Nephron progenitor cell (in vitro differentiated cells): ENCODE measurements at regions not wholly inside any gene's neighbourhood (a gene's known extent, or its start where the extent isn't known, plus 50 kb on each side); places are given as distances from the start of the nearest gene placed in this dataset.
"Not testable (repeated sequence)": the region's sequence is repeated elsewhere in the genome, so short reads cannot be mapped to it uniquely, and the experiment has no call there.

Experiments
- DNase-seq: peaks from one replicate; pipeline ENCODE4 v3.0.0; 2021
- H3K27ac Mint-ChIP-seq: 2 replicates; pipeline ENCODE4 v1.8.0; 2021; ENCODE audit warnings: mild to moderate bottlenecking, moderate library complexity, mixed read lengths
- H3K27me3 Mint-ChIP-seq: 2 replicates; pipeline ENCODE4 v1.8.0; 2021; ENCODE audit warnings: mild to moderate bottlenecking, low read depth, mixed read lengths; ENCODE audit not compliant: poor library complexity
- H3K36me3 Mint-ChIP-seq: 2 replicates; pipeline ENCODE4 v1.8.0; 2021; ENCODE audit warnings: low read depth, mixed read lengths
- H3K4me1 Mint-ChIP-seq: 2 replicates; pipeline ENCODE4 v1.8.0; 2021; ENCODE audit warnings: mixed read lengths
- H3K4me3 Mint-ChIP-seq: 2 replicates; pipeline ENCODE4 v1.8.0; 2021; ENCODE audit warnings: mild to moderate bottlenecking, moderate library complexity, mixed read lengths
- H3K9me3 Mint-ChIP-seq: 2 replicates; pipeline ENCODE4 v1.8.0; 2021; ENCODE audit warnings: mild to moderate bottlenecking, moderate library complexity, mixed read lengths
- TF ChIP-seq, protein P1 (sequence below): fragments of 200-600 bp; sonication (generic); IDR thresholded peaks from 2 replicates; pipeline ENCODE4 v1.5.0; 2021; ENCODE audit warnings: antibody characterized with exemption

DNA sequence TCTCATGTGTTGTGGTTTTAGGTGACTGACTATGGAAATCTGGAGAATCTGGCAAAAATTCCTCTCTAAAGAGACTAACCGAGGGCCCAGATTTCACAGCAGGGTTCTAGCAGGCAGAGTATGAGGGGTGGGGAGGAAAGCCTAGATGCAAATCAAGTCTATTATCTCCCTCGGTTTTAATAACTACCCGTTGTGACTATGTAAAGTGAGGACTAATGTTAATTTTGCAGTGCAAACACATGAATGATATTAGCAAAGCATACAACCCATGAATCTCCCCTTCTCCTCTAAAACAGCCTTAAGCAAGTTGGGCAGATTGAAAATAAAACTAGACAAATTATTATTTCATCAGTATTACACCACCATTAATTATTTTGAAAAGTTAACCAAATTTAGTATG, 131.4 kb downstream of the SLITRK2 start:
- H3K36me3 Mint-ChIP-seq, result no peaks in the 10 kb centered on the region
- H3K4me3 Mint-ChIP-seq, result no peak overlapping the region
- TF ChIP-seq, protein P1, sequence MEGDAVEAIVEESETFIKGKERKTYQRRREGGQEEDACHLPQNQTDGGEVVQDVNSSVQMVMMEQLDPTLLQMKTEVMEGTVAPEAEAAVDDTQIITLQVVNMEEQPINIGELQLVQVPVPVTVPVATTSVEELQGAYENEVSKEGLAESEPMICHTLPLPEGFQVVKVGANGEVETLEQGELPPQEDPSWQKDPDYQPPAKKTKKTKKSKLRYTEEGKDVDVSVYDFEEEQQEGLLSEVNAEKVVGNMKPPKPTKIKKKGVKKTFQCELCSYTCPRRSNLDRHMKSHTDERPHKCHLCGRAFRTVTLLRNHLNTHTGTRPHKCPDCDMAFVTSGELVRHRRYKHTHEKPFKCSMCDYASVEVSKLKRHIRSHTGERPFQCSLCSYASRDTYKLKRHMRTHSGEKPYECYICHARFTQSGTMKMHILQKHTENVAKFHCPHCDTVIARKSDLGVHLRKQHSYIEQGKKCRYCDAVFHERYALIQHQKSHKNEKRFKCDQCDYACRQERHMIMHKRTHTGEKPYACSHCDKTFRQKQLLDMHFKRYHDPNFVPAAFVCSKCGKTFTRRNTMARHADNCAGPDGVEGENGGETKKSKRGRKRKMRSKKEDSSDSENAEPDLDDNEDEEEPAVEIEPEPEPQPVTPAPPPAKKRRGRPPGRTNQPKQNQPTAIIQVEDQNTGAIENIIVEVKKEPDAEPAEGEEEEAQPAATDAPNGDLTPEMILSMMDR, result no peak
- peaks cover 37% of the 10 kb centered on the region for H3K9me3 Mint-ChIP-seq
- no peaks in the 10 kb centered on the region for H3K4me1 Mint-ChIP-seq
- H3K27ac Mint-ChIP-seq, result no peak overlapping the region
- H3K27me3 Mint-ChIP-seq, result no peaks in the 10 kb centered on the region
- no peak for DNase-seq

DNA sequence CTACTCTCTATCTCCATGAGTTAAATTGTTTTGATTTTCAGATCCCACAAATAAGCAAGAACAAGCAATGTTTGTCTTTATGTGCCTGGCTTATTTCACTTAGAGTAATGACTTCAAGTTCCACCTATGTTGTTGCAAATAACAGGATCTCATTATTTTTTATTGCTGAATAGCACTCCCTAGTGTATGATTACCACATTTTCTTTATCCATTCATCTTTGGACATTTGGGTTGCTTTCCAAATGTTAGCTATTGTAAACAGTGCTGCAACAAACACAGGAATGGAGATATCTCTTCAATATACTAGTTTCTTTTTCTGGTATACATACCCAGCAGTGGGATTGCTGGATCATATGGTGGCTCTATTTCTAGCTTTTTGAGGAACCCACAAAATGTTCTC, 136.0 kb downstream of the SLITRK2 start:
- Mint-ChIP-seq H3K36me3 (no peaks in the 10 kb centered on the region), H3K9me3 (peaks cover 32% of the 10 kb centered on the region), H3K4me3 (no peak overlapping the region), H3K27ac (no peak overlapping the region), H3K27me3 (peaks cover 4% of the 10 kb centered on the region), H3K4me1 (no peaks in the 10 kb centered on the region)
- no peak for DNase-seq
- TF ChIP-seq, protein P1, result no peak

DNA sequence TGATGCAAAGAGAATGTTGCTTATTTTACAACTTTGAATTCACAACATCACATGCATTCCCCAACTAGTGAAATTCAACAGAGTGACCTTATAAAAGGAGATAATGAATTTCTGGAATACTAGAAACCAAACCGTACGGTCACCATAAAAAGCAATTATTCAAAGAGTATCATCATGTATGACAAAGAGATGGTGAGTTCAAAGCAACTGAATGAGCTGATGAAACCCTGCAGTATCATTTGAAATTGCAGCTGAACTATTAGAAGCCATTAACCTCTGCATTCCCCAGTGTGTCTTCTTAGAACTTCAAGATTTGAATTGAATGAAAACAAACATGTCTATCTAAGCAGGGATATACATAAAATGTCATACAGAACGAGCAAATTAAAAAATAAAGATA, 172.4 kb downstream of the SLITRK2 start:
- no peak overlapping the region for H3K27ac Mint-ChIP-seq
- H3K4me3 Mint-ChIP-seq, result no peak overlapping the region
- H3K9me3 Mint-ChIP-seq, result peaks cover 53% of the 10 kb centered on the region

DNA sequence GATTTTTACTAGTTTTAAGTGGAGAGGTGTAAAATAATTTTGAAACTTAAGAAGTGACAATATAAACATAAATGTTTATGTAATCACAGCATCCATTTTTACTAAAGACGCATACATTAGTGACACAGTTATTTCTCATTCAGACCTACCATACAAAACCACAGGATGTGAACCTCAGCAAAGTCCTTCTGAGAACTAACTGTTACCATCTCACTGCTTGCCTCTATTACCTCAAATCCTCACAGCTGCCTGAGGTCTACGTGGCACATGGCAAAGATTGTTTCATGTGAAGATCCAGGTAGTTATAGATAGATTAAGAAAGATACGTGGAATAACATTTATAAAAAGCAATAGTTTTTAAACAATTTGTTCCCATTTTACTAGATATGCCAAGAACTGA, 189.0 kb downstream of the SLITRK2 start:
- H3K9me3 Mint-ChIP-seq, result peaks cover 24% of the 10 kb centered on the region
- H3K36me3 Mint-ChIP-seq, result no peaks in the 10 kb centered on the region
- no peaks in the 10 kb centered on the region for H3K4me1 Mint-ChIP-seq
- TF ChIP-seq, protein P1, result no peak
- DNase-seq, result no peak
- H3K27me3 Mint-ChIP-seq, result no peaks in the 10 kb centered on the region
- H3K4me3 Mint-ChIP-seq, result no peak overlapping the region
- no peak overlapping the region for H3K27ac Mint-ChIP-seq

More for the DNA sequence above, 172.4 kb downstream of the SLITRK2 start:
- DNase-seq, result no peak
- H3K4me1 Mint-ChIP-seq, result no peaks in the 10 kb centered on the region
- TF ChIP-seq, protein P1, result no peak
- H3K27me3 Mint-ChIP-seq, result no peaks in the 10 kb centered on the region
- H3K36me3 Mint-ChIP-seq, result no peaks in the 10 kb centered on the region

DNA sequence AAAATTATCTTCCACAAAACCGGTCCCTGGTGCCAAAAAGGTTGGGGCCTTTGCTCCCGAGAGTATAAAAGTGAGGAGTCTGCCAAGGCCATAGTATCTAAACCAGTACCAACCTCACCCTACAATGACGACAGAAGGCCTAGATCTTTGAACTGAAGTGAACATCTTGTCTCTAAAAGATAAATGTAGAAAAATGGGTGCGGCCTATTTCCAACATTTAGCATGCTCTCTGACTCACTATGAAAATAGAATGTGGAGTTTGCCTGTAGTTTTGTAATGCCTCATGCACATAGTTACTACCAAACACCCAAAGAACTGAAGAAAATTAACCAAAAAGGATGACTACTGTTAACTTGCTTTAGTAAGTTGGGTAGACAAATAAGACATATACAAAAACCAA, 218.4 kb downstream of the SLITRK2 start:
- DNase-seq, result no peak
- H3K27me3 Mint-ChIP-seq, result peaks cover 3% of the 10 kb centered on the region
- H3K4me1 Mint-ChIP-seq, result no peaks in the 10 kb centered on the region
- H3K27ac Mint-ChIP-seq, result no peak overlapping the region
- no peaks in the 10 kb centered on the region for H3K36me3 Mint-ChIP-seq
- peaks cover 42% of the 10 kb centered on the region for H3K9me3 Mint-ChIP-seq
- TF ChIP-seq, protein P1, result no peak
- no peak overlapping the region for H3K4me3 Mint-ChIP-seq

DNA sequence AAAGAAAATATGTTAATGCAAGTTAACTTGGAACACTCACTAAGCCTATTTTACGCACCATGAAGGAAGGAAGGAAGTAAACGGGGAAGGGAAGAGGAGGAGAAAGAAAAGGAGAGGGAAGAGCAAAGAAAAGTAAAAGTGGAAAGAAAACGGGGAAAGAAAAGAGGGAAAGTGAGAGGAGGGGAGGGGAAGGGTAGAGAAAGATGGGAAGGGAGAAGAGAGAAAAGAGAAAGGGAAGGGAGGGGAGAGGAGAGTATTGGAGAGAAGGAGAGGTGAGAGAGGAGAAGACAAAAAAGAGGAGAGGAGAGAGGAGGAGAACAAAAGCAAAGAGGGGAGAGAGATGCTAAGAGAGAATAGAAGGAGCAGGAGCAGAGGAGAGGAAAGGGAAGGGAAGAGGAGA, 224.1 kb downstream of the SLITRK2 start:
- TF ChIP-seq, protein P1, result no peak
- peaks cover 3% of the 10 kb centered on the region for H3K27me3 Mint-ChIP-seq
- no peak overlapping the region for H3K4me3 Mint-ChIP-seq
- DNase-seq, result no peak
- H3K27ac Mint-ChIP-seq, result no peak overlapping the region
- H3K36me3 Mint-ChIP-seq, result no peaks in the 10 kb centered on the region
- H3K4me1 Mint-ChIP-seq, result no peaks in the 10 kb centered on the region
- peaks cover 53% of the 10 kb centered on the region for H3K9me3 Mint-ChIP-seq

DNA sequence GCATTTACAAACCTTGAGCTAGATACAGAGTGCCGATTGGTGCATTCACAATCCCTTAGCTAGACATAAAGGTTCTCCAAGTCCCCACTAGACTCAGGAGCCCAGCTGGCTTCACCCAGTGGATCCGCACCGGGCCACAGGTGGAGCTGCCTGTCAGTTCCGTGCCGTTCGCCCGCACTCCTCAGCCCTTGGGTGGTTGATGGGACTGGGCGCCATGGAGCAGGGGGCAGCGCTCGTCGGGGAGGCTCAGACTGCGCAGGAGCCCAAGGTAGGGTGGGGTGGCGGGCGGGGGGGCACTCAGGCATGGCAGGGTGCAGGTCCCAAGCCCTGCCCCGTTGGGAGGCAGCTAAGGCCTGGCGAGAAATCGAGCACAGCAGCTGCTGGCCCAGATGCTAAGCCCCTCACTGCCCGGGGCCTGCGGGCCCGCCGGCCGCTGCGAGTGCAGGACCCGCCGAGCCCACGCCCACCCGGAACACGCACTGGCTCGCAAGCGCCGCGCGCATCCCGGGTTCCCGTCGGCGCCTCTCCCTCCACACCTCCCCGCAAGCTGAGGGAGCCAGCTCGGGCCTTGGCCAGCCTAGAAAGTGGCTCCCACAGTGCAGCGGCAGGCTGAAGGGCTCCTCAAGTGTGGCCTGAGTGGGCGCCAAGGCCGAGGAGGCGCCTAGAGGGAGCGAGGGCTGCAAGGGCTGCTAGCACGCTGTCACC, 228.5 kb downstream of the SLITRK2 start:
- not testable (repeated sequence) for H3K4me3 Mint-ChIP-seq, DNase-seq, H3K4me1 Mint-ChIP-seq, H3K27me3 Mint-ChIP-seq, H3K36me3 Mint-ChIP-seq, H3K27ac Mint-ChIP-seq
- peaks cover 45% of the 10 kb centered on the region for H3K9me3 Mint-ChIP-seq

DNA sequence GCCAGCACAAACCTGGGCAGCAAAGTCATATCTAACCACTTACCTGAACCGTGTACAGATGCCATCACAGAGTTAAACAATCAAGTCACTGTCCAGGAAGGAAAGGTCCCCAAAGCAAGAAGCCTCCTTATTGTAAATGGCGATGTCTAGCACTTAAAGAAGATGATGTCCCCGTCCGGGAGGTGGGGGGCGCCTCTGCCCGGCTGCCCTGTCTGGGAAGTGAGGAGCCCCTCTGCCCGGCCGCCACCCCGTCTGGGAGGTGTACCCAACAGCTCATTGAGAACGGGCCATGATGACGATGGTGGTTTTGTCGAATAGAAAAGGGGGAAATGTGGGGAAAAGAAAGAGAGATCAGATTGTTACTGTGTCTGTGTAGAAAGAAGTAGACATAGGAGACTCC, 231.9 kb downstream of the SLITRK2 start:
- not testable (repeated sequence) for DNase-seq, H3K27me3 Mint-ChIP-seq
- H3K9me3 Mint-ChIP-seq, result peaks cover 37% of the 10 kb centered on the region

More for the DNA sequence above, 231.9 kb downstream of the SLITRK2 start:
- H3K4me3 Mint-ChIP-seq, H3K27ac Mint-ChIP-seq, H3K36me3 Mint-ChIP-seq, H3K4me1 Mint-ChIP-seq: not testable (repeated sequence)
